ENCODE measurements at regions not wholly inside any gene's neighbourhood (a gene's known extent, or its start where the extent isn't known, plus 50 kb on each side); places are given as distances from the start of the nearest gene placed in this dataset.

DNA sequence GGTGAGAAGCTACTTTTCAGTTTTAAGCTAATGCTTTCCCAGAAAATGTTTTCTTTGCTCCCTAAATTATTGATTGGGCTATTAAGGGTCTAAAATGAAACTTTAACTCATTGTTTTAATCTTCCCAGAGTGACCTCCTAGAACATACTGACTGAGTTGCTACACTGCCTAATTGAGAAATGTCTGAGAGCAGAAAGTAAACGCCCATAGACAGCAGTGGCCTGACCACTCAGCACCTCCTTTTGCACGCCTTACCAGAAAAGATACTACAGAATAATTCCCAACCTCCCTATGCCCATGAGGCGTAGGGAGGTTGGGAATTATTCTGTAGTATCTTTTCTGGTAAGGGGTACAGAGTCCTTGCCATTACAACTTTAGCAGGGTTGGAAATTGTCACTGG lies 381.8 kb upstream of the LCORL start:
- DNase-seq, result no peak

DNA sequence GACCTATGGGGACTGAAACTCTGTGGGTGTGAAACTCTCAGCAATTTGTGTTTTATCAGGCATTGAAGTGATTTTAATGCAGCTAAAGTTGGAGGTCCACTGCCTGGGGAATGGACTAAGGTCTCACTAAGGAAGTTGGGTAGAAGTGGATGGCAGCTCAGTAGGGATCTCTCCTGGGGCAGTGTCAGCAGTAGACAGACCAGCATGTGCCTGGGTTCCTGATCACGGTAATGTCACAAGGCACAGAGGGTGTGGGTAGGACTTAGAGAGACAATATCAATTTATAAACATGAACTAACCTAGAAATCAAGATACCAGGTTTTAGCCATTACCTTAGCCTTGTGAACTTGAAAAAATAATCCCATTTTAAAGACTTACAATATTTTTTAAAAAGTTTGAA lies 380.3 kb upstream of the LCORL start:
- no peak for DNase-seq

DNA sequence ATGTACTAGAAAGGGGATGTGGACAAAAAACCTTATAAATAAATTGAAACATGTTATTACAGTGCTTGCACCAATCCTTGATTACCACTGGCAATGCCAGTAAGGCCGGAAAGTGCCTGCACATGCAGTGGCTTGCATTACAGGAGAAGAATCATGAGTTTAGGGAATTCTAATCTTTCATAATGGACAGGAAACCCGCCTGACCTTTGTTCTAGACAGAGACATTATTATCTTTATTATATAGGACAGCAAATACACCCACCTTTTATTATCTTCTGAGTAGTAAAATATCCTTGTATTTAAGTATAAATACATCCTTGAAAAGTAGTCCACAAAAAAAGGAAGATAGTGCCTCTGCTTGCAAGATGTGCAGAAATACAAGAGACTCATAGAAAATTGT lies 379.9 kb upstream of the LCORL start:
- DNase-seq, result no peak

DNA sequence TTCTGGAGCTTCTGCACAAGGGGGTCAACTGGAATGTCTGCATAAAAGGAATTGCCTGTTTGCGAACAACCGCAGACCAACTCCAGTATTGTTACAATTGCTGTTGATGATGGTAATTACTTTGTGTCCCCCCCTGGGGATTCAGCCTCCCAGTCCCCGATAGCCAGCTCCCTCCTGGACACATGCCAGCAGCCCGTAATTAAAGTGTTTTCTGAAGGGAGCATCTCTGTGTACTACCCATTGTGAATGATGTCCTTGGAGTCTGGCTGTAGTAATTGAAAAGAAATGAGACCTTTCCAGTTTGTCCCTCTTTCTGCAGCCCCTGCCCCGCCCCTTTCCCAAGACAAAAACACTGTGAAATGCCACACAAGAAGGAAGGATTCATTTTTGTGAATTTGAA lies 377.1 kb upstream of the LCORL start:
- no peak for DNase-seq

DNA sequence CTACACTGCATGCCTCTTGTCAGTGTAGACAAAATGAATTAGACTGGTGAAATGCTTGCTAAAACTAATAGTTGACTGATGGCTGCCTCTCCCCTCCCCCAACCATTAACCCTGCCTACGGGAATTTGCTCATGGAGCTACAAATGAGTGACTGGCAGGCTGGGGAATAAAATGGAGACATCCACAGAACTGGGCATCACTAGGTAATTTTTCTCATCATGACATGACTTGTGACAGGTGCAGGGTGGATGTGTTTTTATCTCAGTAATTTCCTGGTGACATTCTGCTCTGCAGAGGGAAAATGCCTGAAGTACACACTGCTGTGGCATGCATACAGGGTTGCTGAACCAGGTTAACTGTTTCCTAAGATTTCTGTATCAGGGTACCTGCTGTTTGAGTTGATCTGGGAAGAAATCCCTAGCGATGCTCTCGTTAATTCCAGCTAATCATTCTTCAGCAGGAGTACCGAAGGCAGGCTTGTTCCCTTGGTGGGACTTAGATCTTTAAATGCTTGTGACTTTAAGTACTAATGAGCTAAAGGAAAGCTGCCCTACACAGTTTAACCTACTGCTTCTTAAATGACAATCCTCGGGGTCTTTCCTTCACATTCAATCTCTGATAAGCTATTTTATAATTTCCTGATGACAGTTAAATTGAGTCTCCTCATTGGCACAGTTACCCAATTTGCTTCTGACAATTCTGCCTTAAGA lies 376.3 kb upstream of the LCORL start:
- no peak for DNase-seq

DNA sequence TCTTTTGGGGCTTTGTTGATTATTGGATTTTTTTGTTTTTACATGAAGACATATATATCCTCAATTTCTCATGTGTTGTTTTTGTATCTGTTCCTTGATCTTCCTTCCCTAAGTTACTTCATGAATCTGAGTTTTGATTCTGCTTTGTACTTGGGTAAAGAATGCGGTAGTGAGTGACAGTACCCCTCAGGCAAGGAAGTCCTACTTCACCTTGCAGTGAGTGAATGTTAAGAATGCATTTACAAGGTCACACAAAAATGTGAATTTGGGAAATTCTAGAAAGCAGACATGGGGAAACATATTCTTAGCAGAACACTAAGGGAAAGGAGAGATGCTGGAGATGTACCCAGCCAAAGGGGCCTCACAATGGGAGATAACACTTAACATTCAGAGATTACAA lies 373.1 kb upstream of the LCORL start:
- DNase-seq, result no peak

DNA sequence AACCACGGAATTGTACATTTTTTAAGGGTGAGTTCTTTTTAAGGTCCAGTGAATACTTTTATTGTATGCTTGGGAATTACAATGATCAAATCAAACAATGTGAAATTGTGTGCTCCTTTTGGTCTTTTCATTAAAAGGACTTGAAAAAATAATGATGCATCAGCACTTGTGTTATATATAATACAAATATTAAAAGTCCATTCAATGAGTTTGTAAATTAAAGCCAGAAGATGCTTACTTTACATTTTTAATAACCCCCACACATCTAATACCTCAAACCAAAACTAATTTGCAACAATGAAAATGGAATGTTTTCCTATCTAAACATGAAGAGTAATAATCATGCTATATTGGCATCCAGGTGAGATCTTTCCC lies 369.8 kb upstream of the LCORL start:
- DNase-seq, result no peak

DNA sequence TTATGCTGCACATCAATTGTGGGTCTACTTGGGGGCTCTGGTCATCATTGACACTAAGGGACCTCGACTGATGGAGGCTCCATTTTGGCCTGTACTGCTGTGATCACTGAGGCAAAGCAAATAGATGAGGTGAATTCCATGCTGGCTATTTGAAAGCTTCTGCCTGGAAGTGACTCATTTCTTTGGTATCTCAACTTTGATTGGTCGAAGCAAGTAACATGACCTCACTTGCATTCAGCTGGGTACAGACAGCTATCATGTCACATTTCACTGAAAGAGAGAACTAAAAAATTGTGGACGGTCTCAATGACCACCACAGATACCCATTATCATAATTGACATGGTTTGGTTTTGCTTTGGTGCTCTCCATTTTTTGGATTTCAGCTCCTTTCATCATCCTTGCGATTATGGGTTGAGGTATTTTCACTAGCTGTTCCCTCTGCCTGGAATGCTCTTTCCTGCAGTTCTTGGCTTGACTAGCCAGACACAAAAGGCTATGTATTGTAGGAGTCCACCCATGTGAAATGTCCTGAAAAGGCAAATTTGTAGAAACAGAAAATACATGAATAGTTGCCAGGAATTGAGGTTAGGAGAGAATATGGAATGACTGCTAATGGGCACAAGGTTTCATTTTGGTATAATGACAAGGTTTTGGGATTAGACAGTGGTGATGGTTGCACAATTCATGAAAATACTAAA lies 369.2 kb upstream of the LCORL start:
- no peak for DNase-seq

DNA sequence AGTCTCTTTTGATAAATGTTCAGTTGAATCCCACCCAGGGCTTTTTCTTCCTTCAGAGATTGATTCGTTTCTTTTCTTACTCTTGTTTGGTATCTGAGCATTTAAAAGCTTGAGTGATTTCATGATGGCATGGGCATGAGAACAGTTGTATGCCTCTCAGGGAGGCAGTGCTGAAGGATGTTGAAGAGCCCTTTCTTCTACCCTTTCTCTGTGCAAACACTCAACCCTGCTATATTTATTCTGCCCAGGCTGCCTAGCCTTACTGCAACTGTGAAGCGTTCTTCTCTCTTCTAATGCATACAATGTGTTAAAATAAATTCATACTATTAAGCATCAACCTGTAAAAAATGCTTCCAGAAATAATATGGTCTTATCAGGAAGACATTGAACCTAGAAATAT lies 367.6 kb upstream of the LCORL start:
- no peak for DNase-seq

DNA sequence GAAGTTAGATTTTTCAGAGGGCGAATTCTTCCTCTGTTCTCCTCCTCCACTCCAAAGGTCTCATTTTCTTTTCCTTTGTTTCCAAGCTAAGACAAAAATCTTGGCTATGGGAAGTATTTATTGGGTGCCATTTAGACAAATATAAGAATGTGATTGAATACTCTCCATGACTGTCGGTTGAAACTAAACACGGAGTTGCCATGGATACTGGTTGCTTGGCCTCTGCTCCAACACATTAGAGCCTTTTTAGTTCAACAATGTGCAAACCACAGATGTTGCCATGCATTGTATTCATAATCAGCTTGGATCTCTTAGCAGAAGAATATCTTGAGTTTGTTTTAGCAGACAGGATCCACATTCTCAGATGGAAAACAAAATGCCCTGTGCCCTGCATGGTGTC lies 366.5 kb upstream of the LCORL start:
- no peak for DNase-seq

DNA sequence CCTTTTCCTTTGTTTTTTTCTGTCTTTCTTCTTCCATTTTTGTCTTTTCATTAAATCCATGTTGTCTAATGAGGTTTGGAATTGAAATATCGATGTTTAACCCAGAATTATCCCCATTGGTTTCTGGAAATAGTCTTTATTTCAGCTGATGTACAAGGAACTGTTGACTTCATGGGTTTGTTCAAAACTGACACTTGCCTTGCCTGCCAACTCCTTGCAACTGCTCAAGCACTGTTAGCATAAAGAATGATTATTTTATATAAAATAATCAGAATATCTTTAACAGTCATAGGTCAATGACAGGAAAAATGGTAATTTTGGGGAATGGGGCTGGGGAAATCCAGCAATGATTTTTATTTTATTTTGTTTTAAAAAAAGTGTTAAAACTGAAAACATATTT lies 359.6 kb upstream of the LCORL start:
- no peak for DNase-seq

DNA sequence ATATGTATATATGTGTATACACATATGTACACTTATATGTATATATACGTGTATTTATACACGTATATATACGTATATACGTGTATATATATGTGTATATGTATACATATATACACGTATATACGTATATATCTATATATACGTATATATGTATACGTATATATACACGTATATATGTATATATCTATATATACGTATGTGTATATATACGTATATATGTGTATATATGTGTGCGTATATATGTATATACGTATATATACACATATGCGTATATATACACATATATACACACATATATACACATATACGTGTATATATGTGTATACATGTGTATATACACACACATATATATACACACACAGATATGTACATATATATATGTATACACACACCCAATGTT lies 348.0 kb upstream of the LCORL start:
- DNase-seq, result no peak

DNA sequence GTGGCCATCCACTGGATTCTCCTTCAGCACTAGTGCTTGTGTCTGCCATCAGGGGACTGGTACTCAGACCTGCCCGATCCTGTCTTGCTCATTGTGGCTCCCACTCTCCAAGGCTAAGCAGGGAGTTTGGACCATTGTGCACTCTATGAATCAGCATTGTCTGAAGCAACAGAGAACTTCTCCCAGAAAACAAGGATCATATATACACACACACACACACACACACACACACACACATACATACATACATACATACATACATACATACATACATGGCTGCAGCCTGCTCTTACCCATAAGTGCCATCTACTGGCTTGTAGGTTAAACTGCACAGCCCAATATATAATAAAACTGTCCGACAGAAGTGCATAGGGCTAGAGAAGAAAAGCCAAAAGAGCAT lies 345.3 kb upstream of the LCORL start:
- peak; percentile 2 for DNase-seq

DNA sequence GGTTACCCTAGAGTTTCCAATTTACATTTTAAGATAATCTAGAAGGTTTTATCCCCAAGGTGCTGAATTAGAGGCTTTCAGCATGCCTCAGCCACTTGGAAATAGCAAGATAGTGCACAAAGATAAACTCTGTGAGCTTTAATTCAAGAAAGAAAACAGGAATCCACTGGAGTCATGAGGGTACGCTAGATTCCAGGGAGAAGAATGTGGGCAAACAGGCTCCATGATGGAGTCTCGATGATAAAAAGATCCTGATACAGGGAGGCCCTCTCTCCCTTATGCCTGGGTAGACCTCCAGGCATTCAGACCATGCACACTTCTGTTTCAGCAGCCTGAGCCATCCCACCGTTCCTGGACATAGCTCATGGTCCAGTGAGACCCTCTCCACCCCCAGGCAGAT lies 344.6 kb upstream of the LCORL start:
- DNase-seq, result no peak

DNA sequence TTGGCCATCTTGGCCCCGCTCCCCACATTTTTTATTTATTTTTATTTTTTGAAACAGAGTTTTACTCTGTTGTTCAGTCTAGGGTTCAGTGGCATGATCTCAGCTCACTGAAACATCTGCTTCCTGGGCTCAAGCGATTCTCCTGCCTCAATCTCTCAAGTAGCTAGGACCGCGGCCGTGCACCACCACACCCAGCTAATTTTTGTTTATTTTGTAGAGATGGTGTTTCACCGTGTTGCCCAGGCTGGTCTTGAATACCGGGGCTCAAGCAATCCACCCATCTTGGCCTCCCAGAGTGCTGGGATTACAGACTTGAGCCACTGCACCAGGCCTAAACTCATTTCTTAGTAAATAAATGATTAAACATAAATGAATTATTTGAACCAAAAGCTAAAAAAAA lies 322.0 kb upstream of the LCORL start:
- DNase-seq, result no peak

DNA sequence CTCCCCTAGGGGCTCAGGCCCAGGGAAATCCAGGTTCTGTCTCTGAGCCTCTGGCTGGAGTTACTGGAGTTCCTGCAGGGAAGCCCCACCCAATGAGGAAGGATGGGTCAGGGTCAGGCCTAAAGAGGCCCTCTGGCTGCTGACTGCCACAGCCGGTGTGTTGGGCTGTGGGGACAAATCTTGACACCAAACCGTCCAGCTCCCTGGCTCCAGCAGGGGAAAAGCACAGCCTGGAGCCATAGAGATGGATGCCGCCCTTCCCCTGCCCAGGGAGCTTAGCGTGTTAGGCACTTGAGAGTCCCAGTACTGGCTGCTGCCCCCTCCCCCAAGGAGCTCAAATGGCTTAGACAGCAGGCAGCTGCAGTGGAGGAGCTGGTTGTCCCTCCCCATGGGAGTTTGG lies 321.3 kb upstream of the LCORL start:
- no peak for DNase-seq

DNA sequence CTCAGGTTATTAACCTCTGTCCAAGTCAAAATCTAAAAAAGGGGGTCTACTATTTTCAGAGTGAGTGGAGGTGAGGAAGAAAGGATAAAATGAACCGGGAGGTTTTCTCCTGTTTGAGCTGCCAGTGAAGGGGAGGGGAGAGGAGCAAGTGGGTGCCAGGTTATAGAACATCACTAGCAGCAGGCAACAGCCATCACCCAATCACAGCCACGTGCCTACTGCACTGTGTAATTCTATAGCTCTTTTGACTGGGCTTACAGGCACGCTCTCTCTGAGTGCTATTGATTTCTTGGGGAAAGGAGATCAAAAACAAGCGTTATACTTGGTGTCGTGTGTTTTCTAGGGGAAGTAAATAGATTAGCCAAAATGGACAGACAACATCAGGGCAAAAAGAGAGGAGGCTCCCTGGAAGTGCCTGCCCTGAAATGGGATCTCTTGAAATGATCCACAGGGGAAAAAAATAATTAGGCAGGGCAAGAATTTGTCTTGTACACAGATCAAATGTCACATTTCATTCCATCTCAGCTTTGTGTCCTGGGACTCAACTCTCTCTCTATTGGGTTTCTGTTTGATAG lies 300.5 kb upstream of the LCORL start:
- no peak for DNase-seq

DNA sequence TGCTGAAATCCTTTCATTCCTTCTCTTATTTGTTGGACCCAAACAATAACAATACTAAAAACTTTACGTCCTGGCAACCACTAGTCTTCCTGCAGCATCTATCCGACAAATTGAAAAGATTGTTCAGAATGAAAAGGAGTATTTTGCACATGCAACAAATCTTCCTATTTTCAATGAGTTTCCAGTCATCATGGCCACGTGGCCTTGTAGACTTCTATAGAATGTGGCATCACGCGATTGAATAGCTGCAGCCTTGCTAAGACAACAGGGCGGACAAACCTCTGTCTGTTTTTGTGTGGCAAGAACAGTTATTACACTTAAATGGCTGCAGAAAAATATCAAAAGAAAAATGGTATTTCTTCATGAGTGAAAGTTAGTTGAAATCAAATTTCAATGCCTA lies 297.9 kb upstream of the LCORL start:
- no peak for DNase-seq

DNA sequence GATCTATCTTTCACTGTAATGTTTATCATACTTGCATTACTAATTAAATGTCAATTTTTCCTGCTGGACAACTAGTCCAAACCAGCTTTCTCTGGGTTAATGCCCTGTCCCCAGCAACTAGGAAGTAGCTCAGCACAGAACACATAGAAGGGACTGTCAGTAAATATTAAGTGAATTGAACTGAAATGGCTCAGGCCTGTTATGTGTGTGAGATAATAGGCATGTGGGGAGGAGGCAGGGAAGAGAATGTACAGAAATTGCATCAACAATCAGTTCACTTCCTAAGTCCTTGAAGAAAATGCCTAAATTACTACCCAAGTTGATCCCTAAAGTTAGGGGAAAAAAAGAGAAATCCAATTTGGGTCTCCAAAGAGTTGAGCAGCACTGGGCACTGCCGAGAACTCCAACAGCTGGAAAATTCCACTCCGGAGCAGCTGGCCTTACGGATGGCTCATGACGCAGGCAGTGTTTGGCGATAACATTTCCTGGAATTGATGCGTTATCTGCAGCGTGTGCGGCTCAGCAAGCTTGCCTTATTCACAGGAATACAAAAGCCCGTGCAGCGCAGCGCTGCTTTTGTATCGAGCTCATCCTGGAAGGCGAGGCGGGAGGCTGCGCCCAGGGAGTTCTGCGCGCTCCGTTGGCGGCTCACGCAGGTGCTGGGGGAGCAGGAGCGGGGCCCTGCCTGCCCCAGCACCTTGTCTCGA lies 297.3 kb upstream of the LCORL start:
- no peak for DNase-seq

DNA sequence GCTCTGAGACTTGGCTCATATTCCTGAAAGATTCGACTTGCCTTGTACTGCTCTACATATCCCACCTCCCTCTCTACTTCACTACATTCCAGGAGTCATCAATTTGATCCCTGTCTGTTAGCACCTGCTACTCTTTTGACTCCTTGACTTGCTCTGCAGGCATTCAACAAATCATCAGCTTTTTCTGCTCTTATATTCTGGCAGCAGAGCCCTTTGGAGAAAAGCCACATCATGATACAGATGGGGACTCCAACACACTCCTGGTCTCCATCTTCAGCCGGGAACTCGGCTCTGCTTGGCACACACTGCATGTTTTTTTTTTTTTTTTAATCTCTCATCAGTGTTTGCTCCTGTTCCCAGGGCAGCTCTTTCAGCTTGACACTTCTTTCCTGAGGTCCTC lies 293.2 kb upstream of the LCORL start:
- DNase-seq, result no peak

DNA sequence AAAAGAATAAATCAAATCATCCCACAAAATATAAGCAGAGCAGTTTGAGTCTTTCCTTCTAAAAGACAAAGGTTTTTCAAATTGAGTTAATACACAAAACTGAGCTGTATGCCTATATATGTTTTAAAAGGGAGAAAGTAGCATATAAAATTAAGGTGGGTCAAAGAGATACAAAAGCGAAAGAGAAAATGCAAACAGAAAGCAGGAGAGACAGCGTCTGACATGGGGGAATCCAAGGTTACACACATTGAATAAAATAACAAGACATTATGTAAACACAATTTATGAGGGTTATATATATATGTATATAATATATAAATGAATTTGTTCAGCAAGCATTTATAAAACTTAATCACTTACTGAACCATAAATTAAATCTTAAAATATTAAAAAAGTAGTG lies 276.1 kb upstream of the LCORL start:
- DNase-seq, result no peak

DNA sequence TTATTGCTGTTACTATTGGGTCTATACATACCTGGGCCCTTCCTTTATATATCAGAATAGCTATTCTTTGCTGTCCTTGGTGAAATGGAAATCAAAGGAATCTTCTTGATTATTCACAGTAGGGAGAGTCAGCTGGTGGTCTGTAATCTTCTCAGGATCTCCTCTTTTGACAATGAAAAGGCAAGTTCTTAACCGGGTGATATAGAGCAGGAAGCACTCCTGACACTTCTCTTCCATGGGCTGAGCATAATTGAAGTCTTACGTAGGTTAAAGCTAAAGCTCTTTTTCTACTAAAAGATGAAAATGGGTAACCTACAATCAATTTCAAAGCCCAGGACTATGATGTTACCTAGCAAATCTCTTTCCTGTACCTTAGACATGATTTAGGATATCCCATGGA lies 274.9 kb upstream of the LCORL start:
- no peak for DNase-seq

DNA sequence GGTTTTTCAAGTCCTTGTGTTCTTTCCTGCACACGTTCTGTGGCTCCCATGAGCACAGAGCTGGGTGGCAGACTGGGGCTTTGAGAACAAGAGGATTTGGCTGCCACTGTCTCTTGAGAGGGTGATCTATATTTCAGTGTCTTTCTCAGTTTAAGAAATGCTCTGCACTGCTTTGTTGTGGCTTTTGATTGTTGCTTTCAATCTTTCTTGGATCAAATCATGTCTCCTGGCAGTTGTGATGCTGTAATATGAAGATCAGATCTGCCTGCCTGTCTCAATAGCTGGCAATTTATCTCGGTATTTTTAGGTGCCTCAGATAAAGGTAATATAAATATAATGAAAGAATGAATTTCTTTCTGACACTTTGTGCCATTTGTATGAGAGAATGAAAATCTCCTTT lies 273.3 kb upstream of the LCORL start:
- no peak for DNase-seq

DNA sequence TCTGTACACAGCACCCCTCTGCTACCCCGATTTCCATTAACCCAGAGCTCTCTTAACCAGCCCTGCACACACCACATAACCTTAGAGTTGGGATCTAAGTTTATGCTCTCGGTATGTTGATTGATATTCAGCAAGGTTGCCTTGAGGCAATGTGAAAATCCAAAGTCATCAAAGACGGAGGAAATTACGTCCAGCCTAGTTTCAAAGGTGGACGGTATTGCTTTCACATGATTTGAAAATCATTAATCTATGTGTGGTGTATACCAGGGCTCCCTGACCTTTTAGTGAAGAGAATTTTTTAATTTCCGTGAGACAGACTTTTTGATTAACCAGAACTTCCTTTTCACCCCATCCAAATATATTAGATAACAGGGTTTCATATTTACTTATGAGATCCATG lies 272.5 kb upstream of the LCORL start:
- DNase-seq, result no peak

Measured in fibroblast of skin of right quadriceps (primary cell).